CD14-positive monocyte (primary cell): ENCODE measurements at regions not wholly inside any gene's neighbourhood (a gene's known extent, or its start where the extent isn't known, plus 50 kb on each side); places are given as distances from the start of the nearest gene placed in this dataset.

Experiments used
- DNase-seq, 3 donors: peaks; one replicate each; pipeline ENCODE4 v3.0.0-alpha.2; 2011 to 2022
- H2AFZ ChIP-seq: 2 replicates; pipeline ENCODE4 v1.6.0; 2012; ENCODE audit warnings: mild to moderate bottlenecking, low read depth, low read length, inconsistent platforms; ENCODE audit not compliant: insufficient read depth, poor library complexity, severe bottlenecking
- H3K27ac ChIP-seq, 2 donors: 1 replicate in 1 of 2; 2 replicates in 1 of 2; pipeline ENCODE4 v1.5.1; 2012 to 2013; ENCODE audit warnings: low read length in 2 of 2, control low read depth in 1 of 2, inconsistent platforms in 1 of 2, low read depth in 1 of 2, mild to moderate bottlenecking in 1 of 2
- H3K27me3 ChIP-seq, 2 donors: one replicate each; pipeline versions ENCODE4 v1.6.0 to v1.6.1; 2011 to 2013; ENCODE audit warnings: low read length in 2 of 2; ENCODE audit not compliant: control insufficient read depth in 2 of 2, insufficient read depth in 2 of 2
- H3K36me3 ChIP-seq, 2 donors: replicated peaks in 1 of 2; 1 replicate in 1 of 2; 2 replicates in 1 of 2; pipeline versions ENCODE4 v1.5.1 to v1.6.1; 2012 to 2013; ENCODE audit warnings: low read length in 2 of 2, control low read depth in 1 of 2, inconsistent platforms in 1 of 2, mild to moderate bottlenecking in 1 of 2; ENCODE audit not compliant: insufficient read depth in 2 of 2, control insufficient read depth in 1 of 2
- H3K4me1 ChIP-seq, 2 donors: 1 replicate in 1 of 2; 2 replicates in 1 of 2; pipeline versions ENCODE4 v1.5.1 to v1.6.1; 2012 to 2013; ENCODE audit warnings: low read length in 2 of 2, control low read depth in 1 of 2, inconsistent platforms in 1 of 2, mild to moderate bottlenecking in 1 of 2, moderate library complexity in 1 of 2; ENCODE audit not compliant: insufficient read depth in 2 of 2, control insufficient read depth in 1 of 2
- H3K4me2 ChIP-seq: replicated peaks from 2 replicates; pipeline ENCODE3; 2012; ENCODE audit warnings: low read length, moderate library complexity, mild to moderate bottlenecking; ENCODE audit not compliant: poor library complexity, severe bottlenecking; ENCODE audit errors: extremely low read depth
- H3K4me3 ChIP-seq, 3 experiments: fragments of 200-600 bp in 1 of 3; sonication (generic) in 1 of 3; replicated peaks in 1 of 3; 1 replicate in 2 of 3; 2 replicates in 1 of 3; pipeline ENCODE4 v1.5.1; 2011 to 2013; ENCODE audit warnings: low read length in 3 of 3, mild to moderate bottlenecking in 3 of 3, control low read depth in 2 of 3, low read depth in 2 of 3, inconsistent platforms in 1 of 3, moderate library complexity in 1 of 3
- H3K79me2 ChIP-seq: 2 replicates; pipeline ENCODE4 v1.6.0; 2012; ENCODE audit warnings: mild to moderate bottlenecking, control low read depth, inconsistent platforms, low read length, moderate library complexity; ENCODE audit not compliant: insufficient read depth
- H3K9ac ChIP-seq: 2 replicates; pipeline ENCODE4 v1.6.0; 2017; ENCODE audit warnings: low read length, mild to moderate bottlenecking; ENCODE audit not compliant: insufficient read depth, poor library complexity, severe bottlenecking
- H3K9me3 ChIP-seq, 2 donors: replicated peaks in 1 of 2; 1 replicate in 1 of 2; 2 replicates in 1 of 2; pipeline versions ENCODE4 v1.5.1 to v1.6.1; 2012 to 2013; ENCODE audit warnings: low read length in 2 of 2, control low read depth in 1 of 2; ENCODE audit not compliant: control insufficient read depth in 1 of 2, insufficient read depth in 1 of 2
- H4K20me1 ChIP-seq: 2 replicates; pipeline ENCODE4 v1.6.0; 2012; ENCODE audit warnings: mild to moderate bottlenecking, low read length, control low read depth, moderate library complexity; ENCODE audit not compliant: insufficient read depth
- H3K27ac Mint-ChIP-seq, 7 donors: one replicate each; pipeline ENCODE4 v1.8.0; 2020; ENCODE audit warnings: mild to moderate bottlenecking in 7 of 7, mixed read lengths in 7 of 7, moderate library complexity in 6 of 7, inconsistent platforms in 2 of 7
- H3K27me3 Mint-ChIP-seq, 3 donors: one replicate each; pipeline ENCODE4 v1.8.0; 2021 to 2022; ENCODE audit warnings: low read depth in 3 of 3, mild to moderate bottlenecking in 3 of 3, mixed read lengths in 3 of 3, moderate library complexity in 3 of 3, inconsistent platforms in 1 of 3
- H3K36me3 Mint-ChIP-seq, 2 donors: one replicate each; pipeline ENCODE4 v1.8.0; 2020; ENCODE audit warnings: mixed read lengths in 2 of 2, inconsistent platforms in 1 of 2, mild to moderate bottlenecking in 1 of 2
- H3K4me1 Mint-ChIP-seq: one replicate; pipeline ENCODE4 v1.8.0; 2020; ENCODE audit warnings: mild to moderate bottlenecking, mixed read lengths
- H3K4me3 Mint-ChIP-seq, 2 donors: one replicate each; pipeline ENCODE4 v1.8.0; 2020; ENCODE audit warnings: mild to moderate bottlenecking in 2 of 2, mixed read lengths in 2 of 2, moderate library complexity in 1 of 2
- H3K9me3 Mint-ChIP-seq, 7 donors: one replicate each; pipeline ENCODE4 v1.8.0; 2020 to 2022; ENCODE audit warnings: mixed read lengths in 7 of 7, mild to moderate bottlenecking in 6 of 7, moderate library complexity in 6 of 7, inconsistent platforms in 2 of 7
- WGBS: methylation state at CpG from one replicate; pipeline ENCODE4 v1.1.5; 2013; ENCODE audit warnings: missing lambda C conversion rate; ENCODE audit not compliant: insufficient coverage; 5-methylcytosine and 5-hydroxymethylcytosine counted together
- intact Hi-C, 2 donors: fragments of 100-400 bp; cut with micrococcal nuclease; formaldehyde crosslinking; loops; one replicate each; pipeline versions ENCODE4 v1.15.0 to v1.15.1; 2023
- TF ChIP-seq, protein P1 (sequence below): fragments of 200-600 bp; IDR thresholded peaks from one replicate; pipeline ENCODE4 v1.8.0; 2022; ENCODE audit warnings: antibody characterized with exemption, mild to moderate bottlenecking

DNA sequence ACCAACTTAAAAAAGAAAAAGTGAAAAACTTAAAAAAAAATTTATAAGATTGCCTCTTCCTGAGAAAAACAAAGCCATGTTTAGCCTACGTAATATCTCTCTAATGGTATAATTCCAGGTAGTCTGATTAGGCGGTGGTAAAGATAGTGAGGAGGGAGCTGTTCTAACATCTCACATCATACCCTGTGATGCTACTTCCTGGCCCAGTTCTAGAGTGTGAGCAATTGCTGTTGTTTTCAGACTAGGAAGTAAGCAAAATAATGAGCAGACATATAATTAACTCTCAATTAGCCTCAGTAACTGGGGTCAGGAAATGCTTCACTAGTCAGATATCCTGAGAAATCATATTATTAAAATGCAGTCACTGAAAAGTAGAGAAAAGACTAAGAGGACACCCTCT, 113.9 kb downstream of the PHLDA1 start:
- intact Hi-C loops = no loop called here
- H3K9me3 ChIP-seq = no peaks in the 10 kb centered on the region
- no peak overlapping the region for H3K9ac ChIP-seq
- no peak overlapping the region for H3K4me2 ChIP-seq
- H3K27me3 ChIP-seq = no peaks in the 10 kb centered on the region
- peaks cover 4 to 12% (median 8%) of the 10 kb centered on the region in 3 donors for H3K27me3 Mint-ChIP-seq
- no peak for DNase-seq
- WGBS = no CpG with 5 or more reads among the region's 2 CpGs
- H3K4me3 ChIP-seq = no peak overlapping the region
- H3K9me3 Mint-ChIP-seq = peaks cover 0 to 12% (median 3%) of the 10 kb centered on the region in 7 donors
- H3K36me3 ChIP-seq = no peaks in the 10 kb centered on the region
- no peaks in the 10 kb centered on the region for H3K79me2 ChIP-seq
- no peaks in the 10 kb centered on the region for H3K36me3 Mint-ChIP-seq
- H3K27ac ChIP-seq = no peak overlapping the region
- no peak overlapping the region for H2AFZ ChIP-seq
- TF ChIP-seq, protein P1, sequence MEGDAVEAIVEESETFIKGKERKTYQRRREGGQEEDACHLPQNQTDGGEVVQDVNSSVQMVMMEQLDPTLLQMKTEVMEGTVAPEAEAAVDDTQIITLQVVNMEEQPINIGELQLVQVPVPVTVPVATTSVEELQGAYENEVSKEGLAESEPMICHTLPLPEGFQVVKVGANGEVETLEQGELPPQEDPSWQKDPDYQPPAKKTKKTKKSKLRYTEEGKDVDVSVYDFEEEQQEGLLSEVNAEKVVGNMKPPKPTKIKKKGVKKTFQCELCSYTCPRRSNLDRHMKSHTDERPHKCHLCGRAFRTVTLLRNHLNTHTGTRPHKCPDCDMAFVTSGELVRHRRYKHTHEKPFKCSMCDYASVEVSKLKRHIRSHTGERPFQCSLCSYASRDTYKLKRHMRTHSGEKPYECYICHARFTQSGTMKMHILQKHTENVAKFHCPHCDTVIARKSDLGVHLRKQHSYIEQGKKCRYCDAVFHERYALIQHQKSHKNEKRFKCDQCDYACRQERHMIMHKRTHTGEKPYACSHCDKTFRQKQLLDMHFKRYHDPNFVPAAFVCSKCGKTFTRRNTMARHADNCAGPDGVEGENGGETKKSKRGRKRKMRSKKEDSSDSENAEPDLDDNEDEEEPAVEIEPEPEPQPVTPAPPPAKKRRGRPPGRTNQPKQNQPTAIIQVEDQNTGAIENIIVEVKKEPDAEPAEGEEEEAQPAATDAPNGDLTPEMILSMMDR = no peak
- H3K4me3 Mint-ChIP-seq = no peak overlapping the region
- H3K4me1 ChIP-seq = no peaks in the 10 kb centered on the region
- H3K27ac Mint-ChIP-seq = no peak overlapping the region
- H3K4me1 Mint-ChIP-seq = no peaks in the 10 kb centered on the region
- no peaks in the 10 kb centered on the region for H4K20me1 ChIP-seq

DNA sequence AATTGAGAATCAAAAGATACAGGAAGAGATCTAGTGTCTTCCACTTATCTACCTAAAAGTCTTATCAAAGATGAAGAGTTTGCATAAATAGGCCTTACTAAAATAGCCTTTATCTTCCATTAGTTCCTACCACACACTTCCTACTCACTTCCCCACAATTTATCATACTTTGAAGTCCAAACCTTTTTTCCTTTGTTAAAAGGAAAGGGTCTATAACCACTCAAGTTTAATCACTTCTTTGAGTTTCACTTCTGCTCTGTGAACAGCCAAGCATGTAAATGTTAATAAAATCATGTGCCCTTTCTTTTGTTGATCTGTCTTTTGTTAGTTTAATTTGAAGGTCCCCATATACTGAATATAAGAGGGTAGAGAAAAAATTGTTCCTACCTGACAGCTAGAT, 114.5 kb downstream of the PHLDA1 start:
- H3K27ac ChIP-seq = no peak overlapping the region
- Mint-ChIP-seq H3K27ac (no peak overlapping the region), H3K4me3 (no peak overlapping the region), H3K36me3 (no peaks in the 10 kb centered on the region), H3K9me3 (peaks cover 0 to 11% (median under 1%) of the 10 kb centered on the region in 7 donors), H3K27me3 (peaks cover 5 to 11% (median 8%) of the 10 kb centered on the region in 3 donors), H3K4me1 (no peaks in the 10 kb centered on the region)
- intact Hi-C loops = no loop called here
- no peak for DNase-seq
- no peaks in the 10 kb centered on the region for H3K27me3 ChIP-seq
- TF ChIP-seq, protein P1 = no peak
- H3K4me1 ChIP-seq = no peaks in the 10 kb centered on the region
- no peak overlapping the region for H3K4me2 ChIP-seq
- H4K20me1 ChIP-seq = no peaks in the 10 kb centered on the region
- no peaks in the 10 kb centered on the region for H3K79me2 ChIP-seq
- no peak overlapping the region for H3K9ac ChIP-seq
- H3K9me3 ChIP-seq = no peaks in the 10 kb centered on the region
- H3K36me3 ChIP-seq = no peaks in the 10 kb centered on the region
- H2AFZ ChIP-seq = no peak overlapping the region
- no peak overlapping the region for H3K4me3 ChIP-seq
